ENCODE measurements at regions not wholly inside any gene's neighbourhood (a gene's known extent, or its start where the extent isn't known, plus 50 kb on each side); places are given as distances from the start of the nearest gene placed in this dataset.

DNA sequence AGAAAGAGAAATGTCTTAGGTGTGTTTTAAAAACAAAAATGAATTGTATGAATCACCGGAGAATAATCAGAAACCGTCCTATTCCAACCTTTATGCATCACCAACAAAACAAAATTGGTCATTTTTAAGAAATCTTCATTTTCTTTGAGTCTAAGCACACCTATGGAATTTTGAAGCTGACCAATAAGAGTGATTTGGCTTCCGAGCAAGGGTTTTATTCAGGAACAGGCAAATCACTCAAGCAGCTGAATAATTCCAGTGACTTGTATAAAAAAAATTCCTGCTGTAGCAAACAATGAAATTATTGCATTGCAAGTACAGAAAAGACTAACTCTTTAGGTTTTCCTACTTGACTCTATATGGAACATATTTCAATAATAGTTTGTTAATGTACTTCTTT is 83.8 kb upstream of the FNDC3B start:
- no peak for FAIRE-seq
- no peak for DNase-seq (ENCODE audit: insufficient read length, low spot score)

- DNase-seq (ENCODE audit: insufficient read length, low spot score), result no peak
- FAIRE-seq, result no peak
Measured at GRCh38 chr3:171956181-171956683, 83.1 kb upstream of the FNDC3B start.

GRCh38 chr3:171956705-171957104 is 82.7 kb upstream of the FNDC3B start:
- no peak for FAIRE-seq

GRCh38 chr3:171959532-171960089 is 79.8 kb upstream of the FNDC3B start:
- FAIRE-seq, result no peak
- no peak for DNase-seq (ENCODE audit: insufficient read length, low spot score)

More at GRCh38 chr3:171956705-171957104, 82.7 kb upstream of the FNDC3B start:
- no peak for DNase-seq (ENCODE audit: insufficient read length, low spot score)

DNA sequence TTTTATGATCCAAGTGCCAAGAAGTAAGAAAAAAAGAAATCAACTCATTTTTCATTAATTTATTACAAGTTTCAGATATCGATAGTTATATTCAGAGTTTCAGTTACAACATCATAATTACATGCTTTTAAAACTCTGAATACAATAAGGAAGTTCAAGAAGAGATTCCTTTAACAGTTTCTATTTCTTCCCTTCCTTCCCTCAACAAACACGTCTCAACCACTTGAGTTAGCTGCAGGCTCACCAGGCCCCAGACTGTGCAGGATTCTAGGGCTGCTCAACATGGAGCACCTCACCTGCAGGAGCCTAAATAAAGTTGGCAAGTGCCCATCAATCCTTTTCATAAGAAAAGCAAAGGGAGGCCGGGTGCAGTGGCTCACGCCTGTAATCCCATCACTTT is 79.2 kb upstream of the FNDC3B start:
- DNase-seq (ENCODE audit: insufficient read length, low spot score) (no peak), FAIRE-seq (no peak)

DNA sequence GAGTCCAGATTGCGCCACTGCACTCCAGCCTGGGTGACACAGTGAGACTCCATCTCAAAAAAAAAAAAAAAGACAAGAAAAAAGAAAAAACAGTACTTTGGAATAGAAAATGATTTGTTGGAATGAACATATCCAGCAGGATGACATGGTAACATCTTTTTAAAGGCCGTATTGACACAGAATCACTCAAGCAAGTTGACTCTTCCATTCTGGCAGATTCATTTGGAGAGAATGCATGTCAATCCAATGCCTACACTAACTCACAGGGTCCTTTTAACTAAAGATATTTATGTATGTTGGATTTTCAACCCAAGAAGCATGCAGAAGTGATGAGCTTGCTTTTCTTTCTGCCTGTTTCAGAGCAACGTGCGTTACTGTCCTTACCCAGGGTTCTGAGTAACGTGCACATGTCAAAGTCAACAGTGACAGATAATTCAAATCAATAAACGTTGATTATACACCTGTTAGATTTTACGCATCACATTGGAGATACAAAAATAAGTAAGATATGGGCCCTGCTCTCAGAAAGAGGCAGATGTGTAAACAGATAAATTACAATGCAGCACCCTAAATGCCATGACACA is 77.1 kb upstream of the FNDC3B start:
- FAIRE-seq (no peak), DNase-seq (ENCODE audit: insufficient read length, low spot score) (no peak)

- no peak for FAIRE-seq
- no peak for DNase-seq (ENCODE audit: insufficient read length, low spot score)
Measured at GRCh38 chr3:171963546-171963945, 75.8 kb upstream of the FNDC3B start.

DNA sequence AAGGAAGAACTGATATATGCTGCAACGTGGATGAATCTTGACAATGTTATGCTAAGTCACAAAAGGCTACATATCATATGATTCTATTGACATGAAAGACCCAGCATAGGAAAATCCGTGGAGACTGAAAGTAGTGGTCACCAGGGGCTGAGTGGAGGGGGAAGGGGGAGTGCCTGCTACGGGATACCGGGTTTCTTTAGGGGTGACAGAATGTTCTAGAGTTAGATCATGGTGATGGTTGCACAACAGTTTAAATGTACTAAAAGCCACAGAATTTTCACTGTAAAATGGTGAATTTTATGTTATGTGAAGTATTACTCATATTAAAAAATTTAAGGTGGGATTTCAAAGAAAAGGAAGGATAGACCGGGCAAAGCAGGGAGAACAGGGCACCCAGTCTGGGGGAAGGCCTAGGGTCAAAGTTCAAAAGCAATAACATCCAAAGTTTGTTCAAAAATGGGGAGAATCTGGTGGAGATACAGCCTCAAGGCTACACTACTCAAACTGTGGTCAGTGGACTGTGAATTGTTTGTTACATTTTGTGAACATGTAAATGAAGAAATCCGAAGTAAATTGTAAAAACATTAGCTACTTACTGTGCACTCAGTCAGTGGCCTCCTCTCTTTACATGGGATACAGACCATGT is 74.2 kb upstream of the FNDC3B start:
- no peak for FAIRE-seq
- no peak for DNase-seq (ENCODE audit: insufficient read length, low spot score)

DNA sequence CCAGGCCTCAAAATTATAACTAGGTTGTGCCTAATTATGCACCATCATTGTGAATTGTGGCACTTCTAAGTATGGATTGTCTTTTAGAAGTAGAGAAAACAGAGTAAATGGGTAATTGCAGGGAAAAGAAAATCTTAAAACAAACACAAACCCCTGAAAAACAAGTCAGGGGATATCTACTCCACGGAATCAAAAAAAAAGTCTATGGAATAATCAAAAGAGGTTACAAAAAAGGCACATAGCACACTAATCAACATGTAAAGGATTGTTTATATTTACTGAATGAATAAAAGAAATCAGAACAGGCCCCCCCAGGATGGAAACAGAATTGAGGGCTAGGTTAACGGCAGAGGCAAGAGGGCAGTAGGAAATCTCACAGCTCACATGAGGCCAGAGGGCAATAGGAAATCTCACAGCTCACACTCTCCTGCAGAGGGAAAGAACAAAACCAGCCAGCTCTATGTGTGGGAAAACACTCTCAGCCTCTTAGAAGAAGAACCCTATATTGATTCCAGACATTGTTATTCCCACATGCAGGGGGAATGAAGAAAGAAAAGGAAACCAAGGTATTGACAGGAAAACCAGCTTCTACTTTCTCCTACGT is 72.7 kb upstream of the FNDC3B start:
- no peak for DNase-seq (ENCODE audit: insufficient read length, low spot score)

DNA sequence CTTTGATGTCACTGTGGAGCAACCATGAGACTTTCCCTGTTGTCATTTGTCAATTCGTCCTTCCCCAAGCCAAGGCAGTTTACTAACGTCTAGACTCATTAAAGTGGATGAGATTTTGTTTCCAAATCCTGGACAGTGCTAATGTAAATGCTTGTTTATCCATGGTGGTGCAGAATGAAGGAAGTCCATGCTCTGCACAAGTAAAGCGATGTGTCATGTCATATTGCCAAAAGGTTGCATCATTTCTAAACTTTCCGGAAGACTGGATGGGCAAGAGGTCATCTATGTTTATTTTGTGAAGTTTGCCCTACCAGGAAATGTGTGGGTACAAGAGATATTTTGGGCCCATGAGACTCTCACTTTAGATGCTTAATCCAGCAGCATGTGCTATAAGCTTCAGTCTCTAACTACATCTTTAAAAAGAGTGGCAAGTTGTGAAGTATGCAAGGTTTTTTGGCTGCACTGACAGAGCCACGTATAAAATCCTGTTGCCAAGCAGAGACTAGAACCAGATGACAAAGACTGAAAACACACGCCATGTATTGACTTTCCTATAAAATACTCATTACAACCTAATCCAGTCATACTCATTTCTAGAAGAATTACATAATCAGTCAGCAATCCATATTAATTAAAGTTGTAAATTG is 72.1 kb upstream of the FNDC3B start:
- peak; percentile 55 for FAIRE-seq
- peak; percentile 42 for DNase-seq (ENCODE audit: insufficient read length, low spot score)

More for the DNA sequence above, 72.7 kb upstream of the FNDC3B start:
- no peak for FAIRE-seq

GRCh38 chr3:171967932-171968678 is 71.3 kb upstream of the FNDC3B start:
- no peak for FAIRE-seq
- no peak for DNase-seq (ENCODE audit: insufficient read length, low spot score)

- DNase-seq (ENCODE audit: insufficient read length, low spot score) (no peak), FAIRE-seq (peak; percentile 52)
Measured at GRCh38 chr3:171970301-171970788, 69.0 kb upstream of the FNDC3B start.

GRCh38 chr3:171971919-171972514 is 67.4 kb upstream of the FNDC3B start:
- FAIRE-seq (no peak), DNase-seq (ENCODE audit: insufficient read length, low spot score) (no peak)

GRCh38 chr3:171972871-171973348 is 66.5 kb upstream of the FNDC3B start:
- FAIRE-seq, result no peak

GRCh38 chr3:171974986-171975837 is 64.2 kb upstream of the FNDC3B start:
- no peak for DNase-seq (ENCODE audit: insufficient read length, low spot score)
- no peak for FAIRE-seq

More at GRCh38 chr3:171972871-171973348, 66.5 kb upstream of the FNDC3B start:
- no peak for DNase-seq (ENCODE audit: insufficient read length, low spot score)

GRCh38 chr3:171976526-171976925 is 62.9 kb upstream of the FNDC3B start:
- no peak for FAIRE-seq
- DNase-seq (ENCODE audit: insufficient read length, low spot score), result no peak

GRCh38 chr3:171977441-171977840 is 61.9 kb upstream of the FNDC3B start:
- FAIRE-seq (no peak), DNase-seq (ENCODE audit: insufficient read length, low spot score) (no peak)

GRCh38 chr3:171977860-171978259 is 61.5 kb upstream of the FNDC3B start:
- FAIRE-seq (no peak), DNase-seq (ENCODE audit: insufficient read length, low spot score) (no peak)

- FAIRE-seq, result no peak
- DNase-seq (ENCODE audit: insufficient read length, low spot score), result no peak
Measured at GRCh38 chr3:171978390-171978789, 61.0 kb upstream of the FNDC3B start.

All from HTR-8/SVneo (cell line).